NCI-H748 treated with DMSO at 0.1 percent for 48 hours (cell line): ENCODE measurements at regions not wholly inside any gene's neighbourhood (a gene's known extent, or its start where the extent isn't known, plus 50 kb on each side); places are given as distances from the start of the nearest gene placed in this dataset.

Experiments
- DNase-seq: peaks from one replicate; lab custom pipeline; 2025; lab: John Stamatoyannopoulos, UW

DNA sequence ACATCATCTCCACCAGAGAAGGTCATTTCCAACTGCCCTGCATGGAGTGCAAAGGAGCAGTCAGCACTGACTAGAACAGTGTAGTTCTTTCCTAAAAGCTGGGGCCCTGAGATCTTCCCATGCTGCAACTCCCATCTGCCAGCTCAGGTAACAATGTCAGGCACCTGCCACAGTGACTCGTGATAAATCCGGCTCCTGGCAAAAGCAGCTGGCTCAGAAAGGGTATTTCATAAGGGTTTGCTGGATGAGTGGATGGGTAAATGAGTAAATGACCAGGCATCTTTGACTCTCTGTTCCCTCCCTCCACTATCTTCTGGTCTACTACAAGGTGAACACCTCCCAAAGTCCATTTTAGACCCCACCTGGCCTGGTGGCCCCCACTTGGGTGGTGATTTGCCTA is 403.6 kb downstream of the NXPE2 start:
- no peak for DNase-seq

DNA sequence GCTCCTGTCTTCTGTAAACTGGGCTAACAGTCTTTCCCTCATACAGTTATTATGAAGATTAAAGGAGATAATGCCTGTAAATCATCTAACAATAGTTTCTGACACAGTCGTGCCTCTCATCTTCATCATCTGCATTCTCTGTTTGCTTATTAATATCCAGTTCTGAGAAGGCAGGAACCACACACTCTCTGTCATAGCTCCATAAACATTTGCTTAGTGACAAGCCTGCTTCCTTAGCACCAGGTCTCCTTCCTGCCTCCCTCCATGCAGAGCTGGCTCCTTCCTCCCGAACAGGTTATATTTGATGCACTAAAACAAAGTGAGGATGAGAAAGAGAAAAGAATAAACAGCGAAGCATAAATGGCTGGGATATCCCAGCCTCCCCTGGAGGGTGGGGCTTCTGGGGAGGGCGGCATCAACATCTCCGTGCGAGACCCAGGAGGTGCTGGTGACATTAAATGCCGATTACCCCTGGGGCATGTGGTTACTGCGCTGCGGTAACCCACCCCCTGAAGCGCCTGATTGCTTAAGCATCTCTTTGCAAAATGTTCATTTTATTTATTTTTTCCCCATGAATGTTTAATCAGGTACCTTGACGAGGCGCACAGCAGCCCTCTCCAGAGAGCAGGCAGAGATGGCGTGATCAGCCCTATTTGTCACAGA is 404.9 kb downstream of the NXPE2 start:
- peak; percentile 59 for DNase-seq

DNA sequence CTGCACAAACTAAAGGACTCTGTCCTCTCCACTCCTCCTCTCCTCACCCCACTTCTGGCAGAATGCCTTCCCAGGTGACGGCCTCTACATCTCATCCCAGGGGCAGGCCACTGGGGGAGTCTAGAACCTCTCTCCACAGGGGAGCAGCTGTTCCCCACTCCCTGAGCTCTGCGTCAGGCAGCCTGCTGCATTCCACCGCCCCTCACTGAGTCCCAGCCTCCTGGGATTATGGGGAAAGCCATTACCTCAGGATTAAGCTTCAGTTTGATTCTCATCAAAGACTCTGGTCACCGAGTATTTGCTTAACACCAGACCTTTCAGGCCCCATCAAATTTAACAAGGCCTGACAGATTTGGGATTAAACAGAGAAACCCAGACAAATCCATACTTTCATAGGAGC is 405.9 kb downstream of the NXPE2 start:
- DNase-seq, result no peak

DNA sequence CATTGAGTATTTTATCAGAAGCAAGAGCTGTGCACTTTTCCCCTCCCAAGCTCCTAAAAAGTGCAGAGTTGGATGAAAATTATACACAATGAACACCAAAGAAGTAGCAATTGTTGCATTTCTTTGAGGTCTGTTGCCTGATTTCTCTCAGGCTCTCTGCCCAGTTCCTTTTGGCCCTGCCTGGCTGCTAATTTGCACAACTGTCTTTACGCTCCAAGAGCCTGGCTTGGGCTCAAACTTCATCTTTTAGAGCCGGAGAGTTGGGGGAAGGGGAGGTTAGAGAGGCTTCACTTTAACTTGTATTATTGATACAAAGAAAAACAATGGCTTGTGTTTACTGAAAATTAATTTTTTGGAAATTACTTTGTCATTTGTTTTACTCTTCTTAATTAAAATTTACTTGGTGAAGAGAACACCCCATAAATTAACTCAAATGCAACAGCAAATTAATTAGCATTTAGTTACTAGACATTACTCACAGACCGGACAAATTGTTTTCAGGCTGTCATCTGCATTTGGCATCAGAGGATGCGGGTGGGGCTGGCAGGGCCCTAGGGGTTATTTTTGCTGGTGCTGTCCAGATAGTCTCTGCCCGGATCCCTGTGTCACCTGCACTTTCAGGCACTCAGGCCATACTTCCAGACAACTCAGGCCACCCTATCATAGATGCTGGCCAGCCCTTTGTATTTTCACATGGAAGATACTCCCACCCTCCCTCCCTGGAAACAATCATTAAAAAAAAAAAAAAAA is 407.3 kb downstream of the NXPE2 start:
- DNase-seq, result no peak

DNA sequence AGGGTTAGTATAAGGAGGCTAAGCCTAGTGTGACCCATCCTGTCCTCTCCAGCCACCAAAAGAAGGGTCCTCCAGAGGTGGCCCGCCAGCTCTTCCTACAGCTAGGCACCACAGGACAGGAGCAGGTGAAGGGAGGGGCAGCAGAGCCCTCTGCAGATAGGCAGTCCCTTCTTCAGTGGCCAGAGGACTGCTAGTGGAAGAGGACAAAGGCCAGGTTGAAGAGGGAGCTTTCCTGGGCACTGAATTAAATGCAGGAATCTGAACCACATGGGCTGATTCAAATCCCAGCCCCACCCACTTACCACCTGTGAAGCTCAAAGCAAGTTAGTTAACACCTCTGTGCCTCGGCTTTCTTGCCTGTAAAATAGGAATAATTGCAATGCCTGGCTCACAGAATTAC is 409.5 kb downstream of the NXPE2 start:
- DNase-seq, result no peak

DNA sequence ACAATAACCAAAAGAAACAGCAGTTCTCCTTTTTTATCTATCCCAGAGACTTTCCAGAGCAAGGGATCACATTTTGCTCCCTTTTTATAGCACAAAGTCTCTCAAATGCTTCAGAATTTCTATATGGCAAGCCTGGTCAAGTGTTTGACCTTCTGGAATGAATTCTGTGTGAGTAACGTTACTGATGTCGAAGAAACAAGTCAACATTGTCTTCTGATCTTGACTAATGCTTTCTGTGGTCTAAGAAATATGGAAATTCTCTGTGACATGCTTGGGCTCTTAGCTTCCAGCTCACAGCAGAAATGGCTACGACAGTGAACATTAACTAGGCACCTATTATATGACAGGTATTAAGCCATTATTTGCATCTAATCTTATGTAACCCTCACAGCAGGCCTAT is 411.7 kb downstream of the CADM1 start:
- DNase-seq, result no peak

DNA sequence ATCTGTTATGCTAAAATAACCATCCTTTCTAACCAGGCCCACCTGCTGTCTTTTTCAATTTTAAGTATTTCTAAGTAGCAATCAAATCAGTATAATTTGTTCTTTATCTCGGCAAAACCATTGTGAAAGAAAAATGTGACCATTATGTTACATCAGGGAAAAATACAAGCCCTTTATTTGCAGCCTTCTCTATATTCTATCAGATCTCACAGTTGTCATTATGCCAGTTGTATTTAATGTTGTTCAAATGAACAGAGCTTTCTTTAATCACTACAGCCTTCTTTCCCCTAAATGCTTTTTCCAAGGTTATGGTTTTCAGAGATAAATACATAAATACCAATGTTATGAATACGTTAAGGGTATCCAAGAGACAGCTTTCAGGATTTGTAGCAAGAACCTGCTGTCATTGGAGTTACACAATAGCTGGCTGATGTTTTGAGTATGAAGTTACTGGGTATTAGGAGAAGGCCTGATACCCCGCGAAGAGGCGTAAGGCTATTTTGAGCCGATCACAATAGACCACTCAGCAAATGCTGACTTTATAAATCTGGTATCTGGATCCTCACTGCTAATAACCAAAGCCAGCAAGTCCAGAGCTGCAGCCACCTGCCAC is 406.3 kb downstream of the CADM1 start:
- no peak for DNase-seq

DNA sequence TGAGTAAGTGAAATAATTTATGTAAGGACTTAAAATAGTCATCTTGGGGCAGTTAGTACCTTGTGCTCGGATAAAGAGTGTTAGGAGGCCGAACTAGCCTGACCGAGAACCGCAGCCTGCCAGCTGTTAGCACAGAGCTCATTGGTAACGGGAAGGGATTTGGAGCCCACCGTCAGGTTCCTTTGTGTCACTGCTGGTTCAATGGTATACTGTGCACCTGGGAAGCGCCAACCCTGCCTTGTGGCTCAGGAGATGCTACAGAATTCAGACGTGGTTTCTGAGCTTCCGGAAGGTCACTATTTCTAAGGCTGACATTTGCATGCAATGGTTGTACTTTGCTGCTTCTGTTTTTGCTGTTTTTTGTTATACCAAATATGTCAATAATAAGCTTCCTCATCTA is 403.5 kb downstream of the CADM1 start:
- no peak for DNase-seq

DNA sequence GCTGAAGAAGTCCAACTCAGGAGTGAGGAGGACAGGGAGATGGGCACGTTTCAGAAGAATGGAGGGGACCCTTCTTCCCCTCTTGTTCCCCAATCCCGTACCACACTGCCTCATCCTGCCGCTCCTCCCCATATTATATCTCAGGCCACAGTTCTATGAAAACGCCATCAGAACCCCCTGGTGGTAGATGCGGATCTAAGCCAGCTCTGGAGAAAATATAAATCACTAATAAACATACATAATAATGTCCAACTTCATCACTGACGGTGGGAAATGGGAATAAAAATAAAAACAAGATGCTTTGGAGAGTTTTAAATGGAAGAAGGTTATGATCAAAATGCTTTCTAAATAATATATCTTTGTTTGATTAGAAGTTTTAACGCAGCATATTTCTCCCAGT is 400.3 kb downstream of the CADM1 start:
- no peak for DNase-seq

DNA sequence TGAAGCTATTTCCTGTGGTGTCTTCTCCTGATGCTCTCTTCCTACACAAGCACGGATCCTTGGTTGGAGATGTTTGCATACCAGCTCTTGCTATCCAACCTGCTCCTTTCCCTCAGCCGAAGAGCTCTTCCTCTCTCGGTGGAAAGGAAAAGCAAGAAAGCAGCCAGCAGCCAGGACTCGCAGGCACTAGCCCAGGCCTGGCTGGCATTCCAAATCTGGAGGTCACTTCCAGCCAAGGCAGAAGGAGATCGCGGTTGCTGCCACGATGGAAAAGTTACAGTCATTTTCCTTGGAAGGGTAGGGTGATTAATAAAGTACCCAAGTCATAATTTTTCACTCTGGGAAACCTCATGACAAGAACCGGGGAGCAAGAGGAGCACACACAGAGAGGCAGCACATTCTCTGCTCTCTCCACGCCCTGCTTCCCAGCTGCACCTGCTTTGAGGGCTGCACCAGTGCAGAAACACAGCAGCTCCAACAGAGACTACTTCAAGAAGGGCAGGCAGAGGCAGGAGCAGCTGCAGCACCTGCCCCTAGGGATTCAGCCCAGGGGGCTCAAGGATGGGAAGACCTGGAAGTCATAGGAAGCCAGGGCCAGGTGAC is 399.3 kb downstream of the CADM1 start:
- DNase-seq, result no peak

DNA sequence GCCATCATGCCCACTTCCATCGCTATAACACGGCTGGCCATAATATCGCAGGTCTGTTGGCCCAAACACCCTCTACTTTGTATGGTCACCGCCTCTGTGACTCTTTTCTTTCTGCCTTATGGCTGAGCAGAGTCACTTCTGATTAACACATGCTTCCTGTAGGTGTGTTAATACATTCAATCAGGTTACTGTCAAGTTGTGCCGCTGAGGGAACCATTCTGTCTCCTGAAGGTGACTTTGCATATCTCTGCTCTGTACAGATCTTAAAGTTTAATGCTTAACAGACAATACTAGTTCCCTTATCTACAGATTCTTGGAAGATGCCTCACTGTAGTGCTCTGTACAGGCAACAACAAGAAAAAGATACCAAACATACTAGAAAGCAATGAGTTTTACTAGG is 393.1 kb downstream of the CADM1 start:
- no peak for DNase-seq

DNA sequence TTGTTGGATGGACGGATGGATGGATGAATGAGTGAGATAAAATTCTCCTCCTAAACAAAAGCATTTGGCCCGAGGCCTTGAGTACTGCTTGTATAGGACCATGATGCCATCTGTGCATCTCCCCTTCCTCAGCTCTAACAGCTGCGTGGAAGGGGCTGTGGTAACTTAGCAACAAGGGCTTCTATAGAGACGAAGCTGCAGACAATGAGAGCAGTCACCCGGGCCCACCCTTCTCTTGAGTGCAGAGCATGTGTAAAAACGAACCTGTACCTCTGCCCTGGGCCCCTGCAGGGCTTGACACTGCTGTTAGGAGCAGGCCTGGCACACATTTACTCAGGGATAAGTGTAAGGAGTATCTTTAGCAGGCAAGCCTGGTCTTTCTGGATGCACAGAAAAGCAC is 391.5 kb downstream of the CADM1 start:
- peak; percentile 70 for DNase-seq

DNA sequence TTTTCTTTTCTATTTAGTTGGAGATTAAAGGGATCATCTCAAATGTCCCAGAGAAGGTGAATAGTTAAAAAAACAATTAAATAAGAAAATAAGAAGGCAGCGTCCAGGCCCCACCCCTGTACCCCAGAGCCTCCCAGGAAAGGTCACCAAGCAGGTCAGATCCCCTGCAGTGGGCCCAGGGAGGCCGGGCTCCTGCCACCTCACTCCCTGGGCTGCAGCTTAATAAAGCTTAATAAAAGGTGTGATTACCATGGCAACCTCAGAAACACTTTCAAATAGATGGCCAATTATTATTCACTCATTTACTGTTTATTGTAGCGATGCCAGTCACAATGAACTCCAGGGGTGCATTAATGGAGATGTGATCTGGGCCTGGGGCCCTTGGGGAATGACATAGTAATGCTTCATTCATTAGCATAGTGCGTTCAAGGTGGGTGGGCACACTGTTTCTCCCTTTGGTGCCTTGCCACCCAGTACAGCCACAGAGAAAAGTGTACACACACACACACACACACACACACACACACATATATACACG is 386.2 kb downstream of the CADM1 start:
- no peak for DNase-seq

DNA sequence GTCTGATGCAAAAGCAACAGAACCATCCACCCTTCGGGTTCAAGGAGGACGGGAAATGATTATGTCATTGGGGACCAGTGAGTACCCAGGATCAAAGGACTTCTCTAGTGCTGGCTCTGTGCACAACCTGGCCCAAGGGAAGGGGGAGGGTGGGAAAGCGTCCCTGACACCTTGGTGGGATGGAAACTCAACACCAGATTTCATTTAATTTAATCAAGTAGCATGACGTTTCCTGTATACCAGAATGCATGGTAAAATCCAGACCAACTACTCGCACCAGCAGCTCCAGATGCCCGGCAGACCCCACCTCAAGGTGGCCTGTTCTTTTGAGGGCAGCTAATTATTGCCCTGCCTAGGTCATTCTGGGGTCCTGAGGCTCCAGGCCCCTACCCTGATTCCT is 385.1 kb downstream of the CADM1 start:
- DNase-seq, result no peak
